Prostate gland (tissue), 2 donors: ENCODE measurements at regions not wholly inside any gene's neighbourhood (a gene's known extent, or its start where the extent isn't known, plus 50 kb on each side); places are given as distances from the start of the nearest gene placed in this dataset.

Source experiments
- DNase-seq: peaks from one replicate; pipeline ENCODE4 v3.0.0-alpha.2; 2019; ENCODE audit warnings: low spot score
- H3K27ac ChIP-seq, 2 donors: fragments of 200-600 bp; sonication (generic); 2 replicates each; pipeline ENCODE4 v1.5.1; 2017 to 2019
- H3K27me3 ChIP-seq: fragments of 200-600 bp; sonication (generic); replicated peaks from 2 replicates; pipeline ENCODE4 v1.5.1; 2019; ENCODE audit not compliant: insufficient read depth
- H3K36me3 ChIP-seq, 2 donors: fragments of 200-600 bp; sonication (generic); 1 replicate in 1 of 2; 2 replicates in 1 of 2; pipeline versions ENCODE4 v1.5.1 to v1.8.1; 2017 to 2019
- H3K4me1 ChIP-seq: fragments of 200-600 bp; sonication (generic); replicated peaks from 2 replicates; pipeline ENCODE4 v1.5.1; 2019
- H3K4me3 ChIP-seq, 2 donors: fragments of 200-600 bp; sonication (generic); 2 replicates each; pipeline ENCODE4 v1.5.1; 2017 to 2019
- H3K9me3 ChIP-seq: fragments of 200-600 bp; sonication (generic); 2 replicates; pipeline ENCODE4 v1.5.1; 2017
- CTCF ChIP-seq, 4 experiments: fragments of 200-600 bp in 2 of 4; fragments of 450-650 bp in 2 of 4; sonication (generic) in 2 of 4; IDR thresholded peaks; 1 replicate in 3 of 4; 2 replicates in 1 of 4; pipeline ENCODE4 v1.5.1; 2016 to 2019; ENCODE audit warnings: antibody characterized with exemption in 4 of 4, mild to moderate bottlenecking in 2 of 4, moderate library complexity in 2 of 4
- POLR2A ChIP-seq: fragments of 450-650 bp; IDR thresholded peaks from one replicate; pipeline ENCODE4 v1.6.1; 2016; ENCODE audit warnings: antibody characterized with exemption, mild to moderate bottlenecking
- POLR2AphosphoS5 ChIP-seq: sonication (generic); formaldehyde crosslinking; IDR thresholded peaks from one replicate; pipeline ENCODE4 v1.6.1; 2017; ENCODE audit warnings: antibody characterized with exemption
- WGBS: methylation state at CpG from one replicate; pipeline ENCODE4 v1.1.5; 2018; 5-methylcytosine and 5-hydroxymethylcytosine counted together
- intact Hi-C: fragments of 100-400 bp; cut with DNase I; formaldehyde crosslinking; loops from one replicate; pipeline ENCODE4 v1.14.2; 2022

GRCh38 chr2:14773696-14774095, 141.2 kb downstream of the LRATD1 start:
- Histone ChIP-seq H3K4me1 (no peaks in the 10 kb centered on the region), H3K27ac (no peak overlapping the region), H3K4me3 (no peak overlapping the region), H3K9me3 (no peaks in the 10 kb centered on the region), H3K36me3 (no peaks in the 10 kb centered on the region), H3K27me3 (no peaks in the 10 kb centered on the region)
- DNase-seq = no peak
- WGBS = 85% methylated on average over 2 of the region's 2 CpGs
- intact Hi-C loops = no loop called here
- TF ChIP-seq POLR2A (no peak), CTCF (IDR thresholded peaks at IDR 0.05) (no peak), POLR2AphosphoS5 (no peak)

GRCh38 chr2:14774436-14774968, 142.0 kb downstream of the LRATD1 start:
- Histone ChIP-seq H3K9me3 (no peaks in the 10 kb centered on the region), H3K4me1 (no peaks in the 10 kb centered on the region), H3K27ac (no peak overlapping the region), H3K36me3 (no peaks in the 10 kb centered on the region), H3K27me3 (no peaks in the 10 kb centered on the region), H3K4me3 (no peak overlapping the region)
- 76% methylated on average over 5 of the region's 5 CpGs for WGBS
- DNase-seq = no peak
- TF ChIP-seq POLR2A (no peak), CTCF (IDR thresholded peaks at IDR 0.05) (no peak), POLR2AphosphoS5 (no peak)
- intact Hi-C loops = no loop called here

- Histone ChIP-seq H3K4me3 (no peak overlapping the region), H3K4me1 (no peaks in the 10 kb centered on the region), H3K27ac (no peak overlapping the region), H3K9me3 (no peaks in the 10 kb centered on the region), H3K36me3 (no peaks in the 10 kb centered on the region), H3K27me3 (no peaks in the 10 kb centered on the region)
- WGBS = 39% methylated on average over 1 of the region's 1 CpG
- TF ChIP-seq CTCF (IDR thresholded peaks at IDR 0.05) (no peak), POLR2AphosphoS5 (no peak), POLR2A (no peak)
- DNase-seq = no peak
- intact Hi-C loops = no loop called here
Measured at GRCh38 chr2:14776216-14776615, 143.7 kb downstream of the LRATD1 start.

GRCh38 chr2:14778015-14778414, 145.5 kb downstream of the LRATD1 start:
- Histone ChIP-seq H3K27me3 (no peaks in the 10 kb centered on the region), H3K9me3 (no peaks in the 10 kb centered on the region), H3K27ac (no peak overlapping the region), H3K4me1 (no peaks in the 10 kb centered on the region), H3K4me3 (no peak overlapping the region), H3K36me3 (no peaks in the 10 kb centered on the region)
- no peak for DNase-seq
- intact Hi-C loops = no loop called here
- WGBS = 89% methylated on average over 2 of the region's 2 CpGs
- TF ChIP-seq POLR2AphosphoS5 (no peak), CTCF (IDR thresholded peaks at IDR 0.05) (no peak), POLR2A (no peak)

GRCh38 chr2:14779252-14779651, 146.7 kb downstream of the LRATD1 start:
- intact Hi-C loops = no loop called here

More at GRCh38 chr2:14779252-14779651, 146.7 kb downstream of the LRATD1 start:
- TF ChIP-seq CTCF (IDR thresholded peaks at IDR 0.05) = no peak
- TF ChIP-seq POLR2A = no peak
- TF ChIP-seq POLR2AphosphoS5 = no peak
- Histone ChIP-seq H3K36me3 (no peaks in the 10 kb centered on the region), H3K4me3 (no peak overlapping the region), H3K4me1 (no peaks in the 10 kb centered on the region), H3K27me3 (no peaks in the 10 kb centered on the region), H3K9me3 (no peaks in the 10 kb centered on the region), H3K27ac (no peak overlapping the region)
- WGBS = 79% methylated on average over 4 of the region's 4 CpGs
- DNase-seq = no peak
